T-helper 2 cell (primary cell): ENCODE measurements at regions not wholly inside any gene's neighbourhood (a gene's known extent, or its start where the extent isn't known, plus 50 kb on each side); places are given as distances from the start of the nearest gene placed in this dataset.

Source experiments
- DNase-seq, 5 experiments: peaks; one replicate each; pipeline versions ENCODE4 v3.0.0 to v3.0.0-alpha.2; 2012 to 2022

GRCh38 chr14:26123459-26123858, 474.4 kb downstream of the NOVA1 start:
- no peak for DNase-seq

DNA sequence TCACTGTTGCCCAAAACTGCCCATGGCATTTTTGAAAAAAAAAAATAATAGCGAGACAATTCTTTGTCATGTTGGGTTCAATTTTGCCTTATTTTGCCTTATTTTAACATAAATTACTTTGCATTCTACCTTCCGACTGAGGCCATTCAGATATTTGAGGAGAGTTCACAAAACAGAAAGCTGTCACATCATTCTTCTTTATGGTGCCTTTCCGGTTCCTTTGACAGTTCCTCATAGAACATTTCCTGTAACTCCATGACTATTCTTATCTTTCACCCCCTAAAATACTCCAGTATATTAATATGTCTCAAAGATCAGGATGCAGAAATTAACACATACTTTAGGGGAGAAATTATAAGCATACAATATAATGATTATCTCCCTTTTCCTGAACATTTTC, 476.7 kb downstream of the NOVA1 start:
- no peak for DNase-seq

GRCh38 chr14:26113911-26114640, 483.8 kb downstream of the NOVA1 start:
- DNase-seq: no peak

DNA sequence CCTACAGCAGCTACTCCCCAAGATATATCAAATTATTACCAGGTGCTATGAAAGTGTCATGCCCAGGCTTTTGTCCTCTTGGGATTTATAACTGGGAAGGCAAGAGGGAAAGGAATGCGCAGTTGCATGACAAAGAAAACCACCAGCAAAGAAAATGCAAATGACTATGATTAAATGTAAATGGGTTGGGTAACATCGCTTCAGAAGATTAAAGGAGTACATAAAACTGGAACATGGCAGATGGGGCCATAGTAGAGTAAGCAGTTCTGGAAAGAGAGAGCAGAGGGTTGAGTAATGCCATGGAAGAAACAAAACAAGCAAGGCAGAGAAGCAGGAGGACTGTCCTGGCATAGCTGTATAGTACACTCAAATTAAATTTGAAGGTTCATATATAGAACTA, 493.1 kb downstream of the NOVA1 start:
- no peak for DNase-seq

- DNase-seq: no peak
These were observed 500.0 kb downstream of the NOVA1 start for GRCh38 chr14:26097852-26098251.

GRCh38 chr14:26088275-26088674, 509.6 kb downstream of the NOVA1 start:
- DNase-seq: no peak

DNA sequence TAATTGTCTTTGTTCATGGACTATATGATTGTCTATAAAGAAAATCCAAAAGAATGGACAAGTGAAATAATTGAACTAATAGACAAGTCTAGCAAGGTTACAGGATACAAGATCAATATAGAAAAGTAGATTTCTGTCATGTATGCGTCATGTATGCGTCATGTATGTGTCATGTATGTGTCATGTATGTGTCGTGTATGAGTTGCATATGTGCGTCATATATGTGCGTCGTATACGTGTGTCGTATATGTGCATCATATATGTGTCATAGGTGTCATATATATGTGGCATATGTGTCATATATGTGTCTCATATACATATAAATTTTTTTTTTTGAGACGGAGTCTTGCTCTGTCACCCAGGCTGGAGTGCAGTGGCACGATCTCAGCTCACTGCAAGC, 516.8 kb downstream of the NOVA1 start:
- DNase-seq: no peak

- no peak for DNase-seq
These were observed 519.3 kb downstream of the NOVA1 start for GRCh38 chr14:26078561-26078960.

DNA sequence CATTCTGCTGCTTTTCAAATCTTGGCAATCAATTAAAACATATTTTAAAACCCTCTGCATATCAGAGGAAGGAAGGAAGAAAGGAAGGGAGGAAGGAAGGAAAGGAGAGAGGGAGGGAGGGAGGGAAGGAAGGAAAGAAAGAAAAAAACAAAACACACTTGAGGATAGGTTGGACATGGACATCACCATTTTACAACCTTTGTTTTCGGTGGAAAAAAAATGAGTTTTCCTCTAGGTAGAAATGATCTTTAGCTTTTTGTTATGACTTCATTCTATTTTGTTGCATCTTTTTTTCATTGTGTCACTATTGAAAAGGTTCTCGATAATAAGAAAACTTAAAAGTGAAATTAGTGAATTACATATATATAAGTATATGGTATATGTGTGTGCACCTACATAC, 522.9 kb downstream of the NOVA1 start:
- DNase-seq: no peak

GRCh38 chr14:26070443-26070842, 527.4 kb downstream of the NOVA1 start:
- no peak for DNase-seq

DNA sequence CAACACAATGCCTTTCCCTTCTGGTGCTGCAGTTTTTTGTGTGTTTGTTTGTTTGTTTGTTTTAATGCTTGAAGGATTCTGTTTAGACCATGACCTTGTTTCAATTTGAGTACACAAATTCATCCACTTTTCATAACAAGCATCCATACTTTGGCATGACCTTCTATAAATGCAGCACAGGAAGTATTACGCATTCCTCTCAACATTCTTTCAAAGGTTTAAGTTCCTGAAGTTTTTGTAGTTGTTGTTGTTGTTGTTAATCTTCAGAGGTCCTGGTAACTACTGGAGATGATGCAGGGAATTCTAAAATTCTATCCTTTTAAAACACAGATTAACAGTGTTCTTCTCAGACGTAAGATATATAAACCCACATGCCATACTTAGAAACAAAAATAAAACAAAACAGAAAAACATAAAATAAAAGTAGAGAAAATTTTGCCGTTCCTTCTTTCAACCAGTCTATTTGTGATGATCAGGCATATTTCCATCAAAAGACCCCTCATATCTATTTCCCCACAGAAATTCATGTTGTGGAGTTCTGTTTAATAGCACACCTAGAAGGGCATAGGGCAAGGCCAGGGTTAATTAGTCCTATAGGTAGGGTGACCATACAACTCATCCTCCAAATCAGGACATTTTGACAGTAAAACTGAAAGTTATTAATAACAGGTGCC, 529.9 kb downstream of the NOVA1 start:
- no peak for DNase-seq

GRCh38 chr14:26067341-26067740, 530.5 kb downstream of the NOVA1 start:
- no peak for DNase-seq

DNA sequence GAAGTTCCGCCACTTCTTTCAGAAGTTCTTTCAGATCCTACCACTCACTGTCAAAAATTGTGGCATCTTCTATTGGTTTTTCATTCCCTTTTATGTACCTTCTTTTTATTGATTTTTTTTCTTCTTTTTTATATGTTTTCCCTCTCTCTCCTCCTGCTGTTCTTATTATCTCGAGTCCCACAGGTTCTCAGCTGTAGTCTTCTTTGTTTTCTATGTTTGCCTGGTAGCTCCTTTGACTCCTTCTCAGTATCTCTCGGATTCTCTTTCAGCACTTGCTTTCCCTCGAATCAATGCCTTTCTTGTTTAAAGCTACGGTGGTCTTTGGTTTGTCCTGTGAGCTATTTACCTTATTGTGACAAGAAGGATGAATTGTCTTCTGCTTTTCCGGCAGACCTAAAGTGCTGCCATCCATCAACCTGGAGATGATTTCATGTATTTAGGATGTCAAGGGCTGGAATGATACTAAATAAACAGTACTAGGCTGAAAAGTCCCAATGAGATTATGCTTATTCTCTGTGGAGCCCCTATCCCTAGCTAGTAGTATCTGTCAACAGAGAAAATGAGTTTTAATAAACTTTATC, 541.7 kb downstream of the NOVA1 start:
- no peak for DNase-seq

DNA sequence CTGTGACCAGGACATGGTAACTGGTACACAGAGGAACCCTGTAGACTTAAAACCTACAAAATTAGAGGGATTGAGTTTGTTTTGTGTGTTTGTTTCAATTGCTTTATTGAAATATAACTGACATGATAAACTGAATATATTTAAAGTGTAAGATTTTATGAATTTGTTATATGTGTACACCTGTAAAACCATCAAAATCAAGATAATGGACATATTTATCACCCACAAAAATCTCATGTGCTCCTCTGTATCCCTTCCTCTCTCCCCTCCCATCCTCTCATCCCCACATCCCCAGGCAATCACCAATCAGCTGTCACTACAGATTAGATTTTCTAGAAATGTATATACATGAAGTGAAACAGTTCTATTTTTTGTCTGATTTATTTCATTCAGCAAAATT, 565.5 kb downstream of the NOVA1 start:
- DNase-seq: no peak

DNA sequence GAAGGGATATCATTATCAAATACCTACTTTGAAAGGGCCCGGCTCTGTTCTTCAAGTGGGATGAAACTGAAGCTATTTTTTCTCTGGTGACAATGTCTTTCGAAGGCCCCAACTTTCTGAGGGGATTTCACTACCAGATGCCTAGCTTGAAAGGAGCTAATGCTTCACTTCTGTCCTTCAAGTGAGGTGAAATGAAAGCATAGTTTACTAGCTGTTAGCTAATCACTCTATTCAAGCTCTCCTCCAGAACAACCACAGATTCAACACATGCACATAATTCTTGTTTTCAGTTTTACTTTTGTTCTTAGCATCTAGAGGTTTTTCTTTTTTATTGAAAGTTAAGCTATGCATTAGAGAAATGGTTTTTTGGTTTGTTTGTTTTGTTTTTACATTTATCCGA, 571.4 kb downstream of the NOVA1 start:
- no peak for DNase-seq

GRCh38 chr14:26023967-26024366, 573.9 kb downstream of the NOVA1 start:
- no peak for DNase-seq

- DNase-seq: no peak
These were observed 576.1 kb downstream of the NOVA1 start for GRCh38 chr14:26021759-26022158.

GRCh38 chr14:26017270-26017669, 580.6 kb downstream of the NOVA1 start:
- no peak for DNase-seq

GRCh38 chr14:26008290-26008689, 589.5 kb downstream of the NOVA1 start:
- DNase-seq: no peak

GRCh38 chr14:26004342-26004741, 593.5 kb downstream of the NOVA1 start:
- no peak for DNase-seq

DNA sequence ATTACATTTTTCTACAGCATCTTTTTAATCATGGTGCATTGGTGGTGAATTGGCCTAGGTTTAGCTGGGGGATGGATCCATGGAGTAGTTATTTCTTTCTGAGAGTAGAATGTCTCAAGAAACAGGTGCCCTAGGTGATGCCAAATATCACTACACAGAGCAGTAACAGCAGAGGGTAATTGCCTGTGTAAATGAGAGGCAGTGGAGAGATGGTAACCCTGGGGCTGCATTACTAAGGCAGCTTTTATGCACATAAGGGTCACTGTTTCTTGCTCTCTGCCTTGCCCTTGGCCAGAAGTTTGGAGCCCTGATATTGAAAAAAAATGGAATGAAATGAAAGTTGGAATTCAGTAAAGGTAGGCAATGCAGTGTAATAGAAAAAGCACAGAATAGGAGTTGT, 604.0 kb downstream of the NOVA1 start:
- no peak for DNase-seq

DNA sequence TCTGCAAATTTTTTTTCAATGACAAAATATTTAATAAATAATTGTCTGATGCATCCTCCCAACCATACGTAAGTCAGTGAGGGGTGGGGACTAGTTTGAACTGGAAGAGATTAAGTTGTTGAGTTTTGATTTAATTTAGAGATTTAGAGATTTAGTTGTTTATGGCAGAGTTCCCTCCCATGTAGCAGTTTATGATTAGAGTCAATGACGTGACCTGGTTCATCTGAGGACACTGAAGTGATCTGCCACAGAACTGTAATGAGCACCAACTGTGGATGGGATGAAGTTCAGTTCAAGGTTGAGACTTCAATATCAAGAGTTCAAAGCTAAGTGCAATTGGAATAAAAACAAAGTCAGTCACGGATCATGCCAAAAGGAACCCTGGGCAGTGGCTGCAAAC, 609.3 kb downstream of the NOVA1 start:
- DNase-seq: no peak

DNA sequence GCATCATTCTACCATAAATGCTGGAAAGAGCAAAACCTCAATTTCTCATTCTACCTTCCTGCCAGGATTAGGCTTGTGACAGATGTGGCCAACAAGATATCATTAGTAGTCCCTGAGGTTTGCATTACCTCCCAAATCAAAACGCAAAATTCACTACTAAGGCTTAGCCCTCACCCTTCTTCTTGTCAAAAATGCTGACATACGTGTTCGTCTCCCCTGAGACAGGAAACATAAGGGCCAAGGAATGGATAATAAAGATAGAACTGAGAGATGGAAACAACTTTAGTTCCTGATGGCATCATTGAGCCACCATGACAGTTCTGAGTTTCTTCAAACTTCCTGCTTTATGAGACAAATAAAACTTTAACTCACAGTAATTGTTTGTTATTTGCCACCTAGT, 642.1 kb downstream of the NOVA1 start:
- no peak for DNase-seq

GRCh38 chr14:25953532-25954139, 644.2 kb downstream of the NOVA1 start:
- no peak for DNase-seq
